NCI-H1694 treated with DMSO at 0.1 percent for 48 hours (cell line): ENCODE measurements at regions not wholly inside any gene's neighbourhood (a gene's known extent, or its start where the extent isn't known, plus 50 kb on each side); places are given as distances from the start of the nearest gene placed in this dataset.

Source experiments
- DNase-seq: peaks from one replicate; lab custom pipeline; 2025; lab: John Stamatoyannopoulos, UW

- DNase-seq: no peak
Observed at GRCh38 chr12:22900401-22900800, 275.4 kb downstream of the ETNK1 start.

GRCh38 chr12:22904485-22904884 lies 279.5 kb downstream of the ETNK1 start:
- no peak for DNase-seq

GRCh38 chr12:22916241-22916640 lies 291.3 kb downstream of the ETNK1 start:
- DNase-seq: no peak

GRCh38 chr12:22916815-22917214 lies 291.8 kb downstream of the ETNK1 start:
- no peak for DNase-seq

- DNase-seq: no peak
Observed at GRCh38 chr12:22919883-22920282, 294.9 kb downstream of the ETNK1 start.

- no peak for DNase-seq
Observed at GRCh38 chr12:22923768-22924167, 298.8 kb downstream of the ETNK1 start.

GRCh38 chr12:22924391-22924790 lies 299.4 kb downstream of the ETNK1 start:
- no peak for DNase-seq

GRCh38 chr12:22925623-22926022 lies 300.7 kb downstream of the ETNK1 start:
- DNase-seq: no peak

GRCh38 chr12:22932431-22932830 lies 307.5 kb downstream of the ETNK1 start:
- no peak for DNase-seq

- no peak for DNase-seq
Observed at GRCh38 chr12:22935090-22935489, 310.1 kb downstream of the ETNK1 start.

- DNase-seq: no peak
Observed at GRCh38 chr12:22935501-22935900, 310.5 kb downstream of the ETNK1 start.

GRCh38 chr12:22938323-22938722 lies 313.4 kb downstream of the ETNK1 start:
- no peak for DNase-seq

- peak; percentile 26 for DNase-seq
Observed at GRCh38 chr12:22951206-22951605, 326.2 kb downstream of the ETNK1 start.

GRCh38 chr12:22956690-22957089 lies 331.7 kb downstream of the ETNK1 start:
- no peak for DNase-seq

- DNase-seq: no peak
Observed at GRCh38 chr12:22967171-22967570, 342.2 kb downstream of the ETNK1 start.

- no peak for DNase-seq
Observed at GRCh38 chr12:22969521-22969920, 344.6 kb downstream of the ETNK1 start.

- DNase-seq: peak; percentile 62
Observed at GRCh38 chr12:22971247-22971646, 346.3 kb downstream of the ETNK1 start.

GRCh38 chr12:22971701-22972191 lies 346.8 kb downstream of the ETNK1 start:
- no peak for DNase-seq

- DNase-seq: no peak
Observed at GRCh38 chr12:22974865-22975264, 349.9 kb downstream of the ETNK1 start.

- peak; percentile 27 for DNase-seq
Observed at GRCh38 chr12:22978962-22979361, 354.0 kb downstream of the ETNK1 start.

GRCh38 chr12:22979854-22980469 lies 355.0 kb downstream of the ETNK1 start:
- DNase-seq: no peak

- DNase-seq: peak; percentile 22
Observed at GRCh38 chr12:22981711-22982110, 356.7 kb downstream of the ETNK1 start.

- no peak for DNase-seq
Observed at GRCh38 chr12:22982635-22983034, 357.7 kb downstream of the ETNK1 start.

- no peak for DNase-seq
Observed at GRCh38 chr12:22986997-22987396, 362.0 kb downstream of the ETNK1 start.
